MM.1S (cell line): ENCODE measurements at regions not wholly inside any gene's neighbourhood (a gene's known extent, or its start where the extent isn't known, plus 50 kb on each side); places are given as distances from the start of the nearest gene placed in this dataset.

Source experiments
- CTCF ChIP-seq: fragments of 300-600 bp; sonication (generic); IDR thresholded peaks from 2 replicates; pipeline ENCODE4 v1.5.1; 2016; ENCODE audit warnings: antibody characterized with exemption, low read length, mixed read lengths
- EZH2 ChIP-seq: fragments of 300-600 bp; sonication (generic); optimal IDR thresholded peaks from 2 replicates; pipeline ENCODE3; 2017; ENCODE audit warnings: low read depth, mild to moderate bottlenecking, antibody characterized with exemption, low read length, mixed read lengths

- no peak for TF ChIP-seq CTCF
- TF ChIP-seq EZH2 = no peak
Observed at GRCh38 chrX:20454117-20454516, 187.4 kb upstream of the RPS6KA3 start.
